Caki2 (cell line): ENCODE measurements at regions not wholly inside any gene's neighbourhood (a gene's known extent, or its start where the extent isn't known, plus 50 kb on each side); places are given as distances from the start of the nearest gene placed in this dataset.
A peak's percentile ranks its signal among the peaks of the same experiment; 100 is the strongest.
"Not testable (repeated sequence)": the region's sequence is repeated elsewhere in the genome, so short reads cannot be mapped to it uniquely, and the experiment has no call there.

Experiments
- DNase-seq: peaks from one replicate; pipeline ENCODE4 v3.0.0-alpha.2; 2015; ENCODE audit warnings: low read depth
- in situ Hi-C: cut with HindIII; loops from 2 replicates; pipeline ENCODE4 v1.10.0; 2016; ENCODE audit warnings: low sequenced_read_pairs, low pct_unique_long_range_greater_than_20kb, mixed read lengths

DNA sequence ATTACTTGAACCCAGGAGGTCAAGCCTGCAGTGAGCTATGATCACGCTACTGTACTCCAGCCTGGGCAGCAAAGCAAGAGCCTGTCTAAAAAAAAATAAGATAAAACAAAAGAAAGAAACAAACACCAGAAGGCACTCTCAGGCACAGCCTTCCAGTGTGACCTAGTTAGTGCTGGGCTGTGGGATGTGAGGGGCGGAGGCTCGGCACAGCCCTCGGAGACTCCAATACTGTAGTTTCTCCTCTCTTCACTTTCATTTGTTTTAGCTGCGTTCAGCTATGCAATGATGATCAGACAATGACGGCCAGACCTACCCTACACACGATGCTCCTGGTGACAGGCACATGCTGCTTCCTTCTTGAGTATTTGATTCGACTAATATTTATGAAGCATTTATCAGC is 127.7 kb downstream of the SOCS6 start:
- no peak for DNase-seq
- in situ Hi-C loops: no loop called here

DNA sequence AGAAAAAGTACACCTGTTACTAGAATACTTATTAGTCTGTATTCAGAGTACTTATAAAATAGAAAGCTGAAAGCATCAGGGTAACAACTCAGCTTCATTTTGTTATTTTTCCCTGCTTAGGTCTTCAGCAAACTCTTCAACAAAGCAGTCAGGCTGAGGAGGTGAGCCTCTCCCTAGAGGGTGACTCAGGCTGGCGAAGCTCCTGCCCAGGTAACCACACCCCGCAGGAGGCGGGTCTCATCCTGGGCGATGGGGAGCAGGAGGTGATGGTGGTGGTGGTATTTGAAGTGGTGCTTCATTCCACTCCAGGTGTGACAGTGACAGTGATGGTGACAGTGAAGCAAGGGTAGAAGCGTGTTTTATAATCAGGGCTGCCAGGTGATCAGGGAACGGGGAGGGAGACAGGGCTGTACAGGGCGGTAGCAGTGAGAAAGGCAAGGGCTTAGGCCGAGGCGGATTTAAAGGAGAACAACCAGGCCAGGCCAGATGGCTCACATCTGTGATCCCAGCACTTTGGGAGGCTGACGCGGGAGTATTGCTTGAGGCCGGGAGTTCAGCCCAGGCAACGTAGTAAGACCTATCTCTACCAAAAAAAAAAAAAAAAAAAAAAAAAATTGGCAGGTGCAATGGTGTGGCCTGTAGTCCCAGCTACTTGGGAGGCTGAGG is 127.1 kb downstream of the SOCS6 start:
- in situ Hi-C loops: no loop called here
- DNase-seq: no peak

DNA sequence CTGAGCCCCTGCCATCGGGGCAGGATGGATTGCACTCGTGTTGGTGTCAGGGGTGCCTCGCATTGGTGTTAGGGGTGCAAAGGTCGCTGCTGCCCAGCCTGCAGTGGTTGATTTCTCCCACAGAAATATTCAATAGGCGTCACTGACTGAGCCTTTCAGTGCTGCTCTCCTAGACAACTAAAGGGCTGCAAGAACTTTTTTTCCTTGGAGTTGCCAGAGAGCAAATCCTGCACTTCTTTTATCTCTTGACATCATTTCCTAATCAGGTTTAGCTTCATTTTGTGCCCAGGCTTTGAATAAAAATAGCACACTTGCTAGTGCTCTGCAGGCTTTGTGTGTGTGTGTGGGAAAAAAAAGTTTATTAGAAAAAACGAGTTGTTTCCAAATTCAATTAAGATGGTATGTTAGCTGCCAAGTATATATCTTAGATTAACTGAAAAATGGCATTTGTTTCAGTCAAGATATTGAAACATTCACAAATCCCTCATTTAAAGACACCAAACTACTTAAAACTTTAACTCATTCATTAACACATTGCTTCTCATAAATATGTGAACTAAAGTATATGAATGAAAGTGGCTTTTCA is 125.6 kb downstream of the SOCS6 start:
- in situ Hi-C loops: no loop called here
- DNase-seq: no peak

DNA sequence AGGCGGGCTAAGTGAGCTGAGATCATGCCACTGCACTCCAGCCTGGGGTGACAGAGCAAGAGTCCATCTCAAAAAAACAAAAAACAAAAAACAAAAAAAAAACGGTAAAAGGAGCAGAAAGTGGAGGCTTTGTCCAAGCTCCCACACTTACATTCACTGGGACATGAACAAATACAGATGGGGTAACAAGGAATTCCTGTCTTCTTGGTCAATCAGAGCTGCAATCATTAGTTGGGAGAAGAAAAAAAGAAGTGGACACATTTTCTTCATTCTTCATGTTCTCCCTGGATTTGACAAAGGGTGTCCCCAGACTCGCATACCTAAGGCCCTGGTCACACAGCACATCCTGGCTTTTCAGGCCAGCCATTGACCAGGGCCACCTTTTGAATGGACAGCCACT is 124.6 kb downstream of the SOCS6 start:
- in situ Hi-C loops: no loop called here
- no peak for DNase-seq

DNA sequence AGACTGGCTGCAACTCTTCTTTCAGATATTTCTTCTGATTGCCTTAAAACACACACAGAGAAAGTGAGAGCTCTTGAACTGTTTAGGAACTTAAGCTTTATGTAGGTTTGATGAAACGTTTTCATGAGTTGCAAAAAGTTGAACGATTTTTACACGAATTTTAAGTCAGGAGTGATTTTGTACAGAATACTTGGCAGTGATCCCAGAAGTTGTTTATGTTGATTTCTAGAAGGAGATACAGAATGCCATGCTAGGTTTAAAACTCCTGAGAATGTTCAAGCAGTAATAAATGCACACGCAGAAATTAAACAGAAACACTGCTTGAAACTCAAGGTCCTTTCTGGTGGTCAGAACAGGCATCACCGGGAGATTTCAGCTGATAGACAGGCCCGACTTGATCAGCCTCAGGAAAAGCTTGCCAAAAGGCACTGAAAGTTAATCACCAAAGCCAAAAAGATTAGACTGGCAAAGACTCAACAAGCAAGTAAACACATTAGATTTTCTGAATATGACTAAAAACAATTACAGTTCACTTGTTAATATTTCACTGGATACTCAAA is 123.1 kb downstream of the SOCS6 start:
- in situ Hi-C loops: no loop called here
- DNase-seq: no peak

DNA sequence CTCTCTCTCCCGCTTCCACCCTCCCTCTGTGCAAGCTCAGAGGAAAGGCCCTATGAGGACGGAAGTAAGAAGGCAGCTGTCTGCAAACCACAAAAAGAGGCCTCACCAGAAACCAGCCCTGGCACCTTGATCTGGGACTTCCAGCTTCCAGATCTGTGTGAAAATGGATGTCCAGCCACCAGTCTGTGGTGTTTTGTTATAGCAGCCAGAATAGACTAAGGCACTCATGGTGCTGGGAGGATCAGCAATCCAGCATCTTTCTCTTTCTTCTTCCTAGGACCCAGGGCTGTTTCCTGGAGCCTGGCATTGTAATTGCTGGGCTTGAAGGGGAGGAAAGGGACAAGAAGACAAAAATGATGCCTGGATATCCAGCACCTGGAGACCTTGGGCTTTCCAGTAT is 122.5 kb downstream of the SOCS6 start:
- DNase-seq: no peak
- in situ Hi-C loops: no loop called here

DNA sequence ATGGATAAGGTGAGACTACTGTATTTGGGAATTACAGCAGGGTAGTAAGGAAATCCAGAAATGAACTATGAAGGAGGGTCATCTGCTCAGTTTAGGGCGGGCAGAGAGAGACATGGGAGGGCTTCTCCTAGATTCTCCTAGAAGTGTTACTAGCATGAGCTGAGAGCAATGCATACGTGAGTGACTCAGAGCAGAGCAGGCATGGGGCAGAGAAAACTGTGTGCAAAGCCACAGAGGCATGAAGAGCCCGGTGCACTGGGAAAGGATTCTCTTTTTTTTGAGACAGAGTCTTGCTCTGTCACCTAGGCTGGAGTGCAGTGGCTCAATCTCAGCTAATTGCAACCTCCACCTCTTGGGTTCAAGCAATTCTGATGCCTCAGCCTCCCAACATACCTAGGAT is 116.2 kb downstream of the SOCS6 start:
- in situ Hi-C loops: no loop called here
- no peak for DNase-seq

DNA sequence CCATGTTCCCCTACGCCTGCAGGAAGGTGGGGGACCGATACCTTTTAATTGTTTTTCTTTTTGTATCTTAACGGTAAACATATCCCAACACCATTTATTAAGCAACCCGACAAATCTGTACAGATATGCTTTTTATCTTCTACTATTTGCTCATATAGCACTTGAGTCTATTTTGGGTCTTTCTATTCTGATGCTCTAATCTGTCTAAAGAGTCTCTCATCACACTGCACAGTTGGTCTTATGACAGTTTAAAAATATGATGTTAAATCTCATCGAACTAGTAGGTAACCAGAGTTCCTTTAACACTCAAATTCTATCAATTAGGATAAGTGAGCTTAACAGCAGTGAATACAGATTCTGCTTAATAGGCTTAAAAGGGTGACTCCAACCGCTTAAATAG is 111.6 kb downstream of the SOCS6 start:
- DNase-seq: no peak
- in situ Hi-C loops: no loop called here

DNA sequence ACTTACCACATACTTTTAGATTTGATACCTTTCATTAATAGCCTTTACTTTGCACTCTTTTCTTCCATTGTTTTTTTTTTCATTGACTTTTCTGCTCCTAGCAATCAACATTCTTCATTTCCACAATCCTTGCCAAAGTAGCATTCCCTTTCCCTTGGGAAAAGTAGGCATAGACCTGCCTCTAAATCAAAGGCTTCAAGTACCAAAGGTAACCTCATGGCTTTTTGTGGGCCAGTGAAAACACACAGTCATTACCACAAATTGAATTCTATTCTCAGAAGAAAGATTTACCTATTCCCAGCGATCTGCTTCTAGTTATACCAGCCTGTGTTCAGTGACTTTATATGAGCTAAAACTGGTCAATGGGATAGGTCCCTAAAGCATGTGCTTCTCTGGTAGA is 109.2 kb downstream of the SOCS6 start:
- in situ Hi-C loops: no loop called here
- DNase-seq: no peak

DNA sequence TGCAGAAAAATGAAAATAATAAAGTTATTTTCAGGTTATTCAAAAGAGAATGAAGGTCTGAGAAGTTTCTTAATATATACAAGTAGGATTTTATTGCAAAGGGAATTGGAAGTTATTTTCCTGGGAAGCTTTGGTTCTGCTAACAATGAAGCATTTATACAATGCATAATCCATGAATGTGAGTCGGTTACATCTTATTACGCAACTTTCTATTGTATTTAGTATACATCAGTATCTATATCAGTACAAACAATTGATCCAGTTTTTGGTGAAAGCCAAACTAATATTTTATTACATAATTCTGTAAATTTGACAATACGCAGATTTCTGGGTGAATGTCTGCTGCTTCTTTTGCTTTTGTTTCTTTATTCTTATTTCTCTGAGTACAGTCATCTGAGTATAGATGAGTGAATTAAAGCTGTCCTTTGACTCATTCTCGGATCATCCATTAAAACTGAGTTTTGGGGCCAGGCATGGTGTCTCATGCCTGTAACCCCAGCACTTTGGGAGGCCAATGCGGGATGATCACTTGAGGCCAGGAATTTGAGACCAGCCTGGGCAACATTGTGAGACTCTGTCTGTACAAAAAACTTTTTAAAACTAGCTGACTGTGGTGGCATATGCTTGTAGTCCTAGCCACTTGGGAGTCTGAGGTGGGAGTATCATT is 108.5 kb downstream of the SOCS6 start:
- in situ Hi-C loops: no loop called here

DNA sequence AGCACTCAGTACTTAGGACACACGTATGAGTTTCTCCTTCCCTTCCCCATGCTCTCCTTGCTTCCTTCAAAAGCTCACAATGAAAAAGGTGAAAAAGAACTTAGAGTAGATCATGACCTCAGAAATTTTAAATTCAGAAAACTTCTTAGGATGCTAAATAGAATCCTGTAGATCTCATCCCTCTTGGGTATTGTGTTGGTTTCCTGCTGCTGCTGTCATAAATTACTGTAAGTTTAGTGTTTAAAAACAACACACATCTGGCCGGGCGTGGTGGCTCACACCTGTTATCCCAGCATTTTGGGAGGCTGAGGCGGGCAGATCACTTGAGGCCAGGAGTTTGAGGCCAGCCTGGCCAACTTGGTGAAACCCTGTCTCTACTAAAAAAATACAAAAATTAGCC is 106.9 kb downstream of the SOCS6 start:
- DNase-seq, in situ Hi-C loops: not testable (repeated sequence)

More for the DNA sequence above, 108.5 kb downstream of the SOCS6 start:
- DNase-seq: no peak

DNA sequence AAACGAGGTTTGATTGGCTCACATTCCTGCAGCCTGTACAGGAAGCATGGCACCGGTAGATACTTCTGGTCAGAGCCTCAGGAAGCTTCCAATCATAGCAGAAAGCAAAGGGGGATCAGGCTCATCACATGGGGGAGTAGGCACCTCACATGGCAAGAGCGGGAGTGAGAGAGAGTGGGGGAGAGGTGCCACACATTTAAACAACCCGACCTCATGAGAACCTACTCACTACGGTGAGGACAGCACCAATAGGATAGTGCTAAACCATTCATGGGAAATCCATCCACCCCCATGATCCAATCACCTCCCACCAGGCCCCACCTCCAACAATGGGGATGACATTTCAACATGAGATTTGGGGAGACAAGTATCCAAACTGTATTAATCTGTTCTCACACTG is 105.8 kb downstream of the SOCS6 start:
- in situ Hi-C loops: no loop called here
- no peak for DNase-seq

DNA sequence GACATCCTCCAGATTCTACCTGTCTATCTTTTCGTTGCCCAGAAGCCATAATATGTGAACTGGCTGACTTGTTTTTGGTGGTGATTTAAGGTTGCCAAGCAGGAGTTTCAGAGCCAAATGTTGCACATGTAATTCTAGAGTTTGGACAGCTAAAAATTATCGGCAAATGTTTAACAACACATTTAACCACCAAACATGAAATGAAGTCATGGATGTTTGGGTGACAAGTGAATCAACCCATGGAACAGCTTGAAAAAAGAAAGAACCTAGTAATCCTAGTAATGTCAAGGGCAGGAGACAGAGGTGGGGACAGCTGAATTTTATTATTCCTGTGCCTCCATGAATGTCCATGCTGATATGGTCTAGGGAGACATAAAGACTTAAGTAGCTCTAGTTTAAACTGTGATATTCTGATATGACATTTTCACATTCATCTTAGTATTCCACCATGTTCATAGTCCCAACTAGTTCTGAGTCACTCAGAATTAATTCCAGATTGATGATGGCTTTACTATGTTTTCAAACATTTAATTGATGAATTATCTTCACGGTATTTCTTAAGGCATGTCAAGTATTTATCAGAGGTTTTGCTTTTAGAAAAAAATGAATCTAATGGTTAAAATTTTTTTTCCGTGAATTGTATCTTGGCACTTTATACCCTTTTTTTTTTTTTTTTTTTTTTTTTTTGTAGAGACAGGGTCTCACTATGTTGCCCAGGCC is 101.7 kb downstream of the SOCS6 start:
- no peak for DNase-seq
- in situ Hi-C loops: no loop called here

DNA sequence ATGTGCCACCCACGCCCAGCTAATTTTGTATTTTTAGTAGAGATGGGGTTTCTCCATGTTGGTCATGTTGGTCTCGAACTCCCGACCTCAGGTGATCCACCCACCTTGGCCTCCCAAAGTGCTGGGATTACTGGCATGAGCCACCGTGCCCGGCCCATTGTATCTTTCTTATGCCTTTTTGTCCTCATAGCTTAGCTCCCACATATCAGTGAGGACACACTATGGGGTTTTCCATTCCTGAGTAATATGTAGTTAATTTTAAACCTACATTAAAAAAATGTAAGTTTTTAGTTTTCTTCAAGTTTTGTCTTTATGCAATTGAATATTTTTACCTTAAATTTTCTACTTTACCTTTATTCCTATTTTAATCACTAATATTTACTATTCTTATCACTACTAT is 100.2 kb downstream of the SOCS6 start:
- in situ Hi-C loops, DNase-seq: not testable (repeated sequence)

DNA sequence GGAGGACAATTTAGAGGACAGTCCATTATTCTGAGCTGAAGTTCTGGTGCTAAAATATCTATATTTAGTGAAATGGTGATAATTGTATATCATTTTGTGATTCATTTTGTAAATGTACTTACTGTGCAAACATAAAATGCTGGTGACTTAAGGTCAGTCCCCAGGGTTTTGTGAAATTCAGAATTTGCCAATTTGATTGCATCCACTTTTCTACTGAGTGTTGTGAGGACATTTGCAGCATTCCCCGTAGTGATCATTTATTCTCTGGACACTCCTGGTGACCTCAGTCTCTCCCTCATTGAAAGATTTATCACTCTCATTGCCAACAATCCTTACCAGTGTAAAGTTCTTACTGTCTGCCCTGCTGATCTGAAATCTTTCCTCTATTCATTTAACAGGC is 98.2 kb downstream of the SOCS6 start:
- in situ Hi-C loops: no loop called here
- no peak for DNase-seq

DNA sequence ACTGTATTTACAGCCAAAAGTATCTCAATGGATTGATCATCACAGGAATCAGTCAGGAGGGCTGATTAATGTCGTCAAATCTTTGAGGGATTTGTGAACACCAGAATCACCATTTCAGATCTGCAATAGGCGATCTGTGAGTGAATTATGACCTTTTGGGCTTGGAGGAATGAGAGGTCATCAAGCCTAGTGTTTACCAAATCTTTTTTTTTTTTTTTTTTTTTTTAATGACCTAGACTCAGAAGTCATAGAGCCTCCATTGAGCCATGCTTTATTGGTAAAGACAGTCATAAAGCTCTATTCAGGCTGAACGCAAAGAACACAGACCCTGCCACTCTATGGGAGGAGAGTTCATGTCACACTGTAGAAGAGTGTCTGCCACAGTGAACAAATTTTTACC is 97.7 kb downstream of the SOCS6 start:
- in situ Hi-C loops: no loop called here
- DNase-seq: no peak

DNA sequence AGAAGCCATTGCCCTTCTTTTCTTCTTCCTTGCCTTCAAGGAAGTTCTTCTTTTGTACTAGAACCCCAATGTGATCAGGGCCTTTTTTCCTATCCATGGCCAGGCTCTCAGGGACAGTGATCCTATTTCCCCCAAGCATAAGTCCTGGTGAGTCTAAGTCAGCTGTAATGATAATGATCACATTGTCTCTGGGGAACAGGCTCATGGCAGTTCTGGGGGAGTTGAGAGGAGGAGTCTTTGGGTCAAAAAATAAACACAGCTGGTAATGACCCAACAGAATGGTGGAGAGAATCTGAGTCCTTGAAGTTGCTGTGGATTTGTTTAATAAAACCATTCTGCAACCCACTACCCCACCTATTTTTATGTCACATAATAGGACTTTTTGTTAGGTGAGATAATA is 96.6 kb downstream of the SOCS6 start:
- in situ Hi-C loops: no loop called here
- no peak for DNase-seq

DNA sequence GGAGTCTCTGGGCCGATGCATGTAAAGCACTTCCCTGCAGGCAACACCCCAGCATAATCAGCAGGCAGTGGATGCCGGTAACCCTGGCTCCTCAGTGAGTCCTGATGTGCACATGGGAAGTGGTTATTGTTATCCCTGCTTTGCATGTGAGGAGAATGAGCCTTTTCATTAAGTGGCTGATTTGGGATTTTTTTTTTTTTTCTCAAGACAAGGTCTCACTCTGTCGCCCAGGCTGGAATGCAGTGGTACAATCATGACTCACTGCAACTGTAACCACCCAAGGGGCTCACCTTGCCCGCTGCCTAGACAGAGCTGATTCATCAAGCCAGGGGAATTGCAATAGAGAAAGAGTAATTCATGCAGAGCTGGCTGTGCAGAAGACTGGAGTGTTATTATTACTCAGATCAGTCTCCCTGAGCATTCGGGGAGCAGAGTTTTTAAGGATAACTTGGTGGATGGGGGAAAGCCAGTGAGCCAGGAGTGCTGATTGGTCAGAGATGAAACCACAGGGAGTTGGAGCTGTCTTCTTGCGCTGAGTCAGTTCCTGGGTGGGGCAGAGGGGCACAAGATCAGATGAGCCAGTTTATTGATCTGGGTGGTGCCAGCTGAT is 95.4 kb downstream of the SOCS6 start:
- in situ Hi-C loops: no loop called here
- peak; percentile 94 for DNase-seq
